GM12892 (cell line): ENCODE measurements at regions not wholly inside any gene's neighbourhood (a gene's known extent, or its start where the extent isn't known, plus 50 kb on each side); places are given as distances from the start of the nearest gene placed in this dataset.

ENCODE experiments used
- DNase-seq: peaks from one replicate; pipeline ENCODE4 v3.0.0; 2011; ENCODE audit not compliant: insufficient read length
- FAIRE-seq: peaks from 2 replicates; lab custom pipeline; 2011; peaks lifted over from hg19 to GRCh38; lab: Jason Lieb, UNC
- POLR2A ChIP-seq: IDR thresholded peaks from 2 replicates; pipeline ENCODE4 v1.6.1; 2011; ENCODE audit warnings: low read depth, low read length, control low read depth
- POLR2AphosphoS5 ChIP-seq: IDR thresholded peaks from 2 replicates; pipeline ENCODE4 v1.6.1; 2011; ENCODE audit warnings: low read depth, low read length, control low read depth
- TAF1 ChIP-seq: IDR thresholded peaks from 2 replicates; pipeline ENCODE4 v1.6.1; 2011; ENCODE audit warnings: low read depth, mild to moderate bottlenecking, control low read depth, low read length, borderline replicate concordance

GRCh38 chr18:41265047-41265446, 690.0 kb upstream of the PIK3C3 start:
- FAIRE-seq: no peak
- no peak for TF ChIP-seq POLR2A
- TF ChIP-seq POLR2AphosphoS5: no peak
- no peak for TF ChIP-seq TAF1
- no peak for DNase-seq

GRCh38 chr18:41263956-41264355, 691.1 kb upstream of the PIK3C3 start:
- FAIRE-seq (no peak), DNase-seq (no peak)
- no peak for TF ChIP-seq TAF1
- TF ChIP-seq POLR2AphosphoS5: no peak

- DNase-seq (no peak), FAIRE-seq (no peak)
- no peak for TF ChIP-seq POLR2A
- no peak for TF ChIP-seq TAF1
- no peak for TF ChIP-seq POLR2AphosphoS5
Measured at GRCh38 chr18:41262688-41263087, 692.3 kb upstream of the PIK3C3 start.

GRCh38 chr18:41244591-41245037, 710.4 kb upstream of the PIK3C3 start:
- DNase-seq: no peak
- no peak for FAIRE-seq
- no peak for TF ChIP-seq POLR2AphosphoS5
- TF ChIP-seq POLR2A: no peak
- TF ChIP-seq TAF1: no peak

GRCh38 chr18:41237317-41237716, 717.7 kb upstream of the PIK3C3 start:
- FAIRE-seq (no peak), DNase-seq (no peak)
- no peak for TF ChIP-seq POLR2AphosphoS5
- TF ChIP-seq TAF1: no peak

GRCh38 chr18:41231681-41232080, 723.4 kb upstream of the PIK3C3 start:
- DNase-seq (no peak), FAIRE-seq (no peak)
- no peak for TF ChIP-seq TAF1
- TF ChIP-seq POLR2A: no peak
- no peak for TF ChIP-seq POLR2AphosphoS5

GRCh38 chr18:41227993-41228392, 727.0 kb upstream of the PIK3C3 start:
- FAIRE-seq: no peak
- TF ChIP-seq POLR2A (no peak), TAF1 (no peak), POLR2AphosphoS5 (no peak)
- no peak for DNase-seq

- no peak for TF ChIP-seq POLR2A
- FAIRE-seq (no peak), DNase-seq (no peak)
Measured at GRCh38 chr18:41226911-41227310, 728.1 kb upstream of the PIK3C3 start.

- DNase-seq (no peak), FAIRE-seq (no peak)
- TF ChIP-seq POLR2AphosphoS5 (no peak), POLR2A (no peak), TAF1 (no peak)
Measured at GRCh38 chr18:41226186-41226585, 728.8 kb upstream of the PIK3C3 start.

- FAIRE-seq (no peak), DNase-seq (no peak)
- TF ChIP-seq TAF1 (no peak), POLR2AphosphoS5 (no peak), POLR2A (no peak)
Measured at GRCh38 chr18:41216341-41217003, 738.6 kb upstream of the PIK3C3 start.

GRCh38 chr18:41207706-41208105, 747.3 kb upstream of the PIK3C3 start:
- no peak for TF ChIP-seq POLR2A
- no peak for TF ChIP-seq TAF1
- no peak for TF ChIP-seq POLR2AphosphoS5
- no peak for FAIRE-seq
- no peak for DNase-seq

- DNase-seq (no peak), FAIRE-seq (peak; percentile 30)
- TF ChIP-seq POLR2AphosphoS5: no peak
- no peak for TF ChIP-seq POLR2A
- no peak for TF ChIP-seq TAF1
Measured at GRCh38 chr18:41206341-41206830, 748.6 kb upstream of the PIK3C3 start.
